ENCODE measurements at regions not wholly inside any gene's neighbourhood (a gene's known extent, or its start where the extent isn't known, plus 50 kb on each side); places are given as distances from the start of the nearest gene placed in this dataset.

DNA sequence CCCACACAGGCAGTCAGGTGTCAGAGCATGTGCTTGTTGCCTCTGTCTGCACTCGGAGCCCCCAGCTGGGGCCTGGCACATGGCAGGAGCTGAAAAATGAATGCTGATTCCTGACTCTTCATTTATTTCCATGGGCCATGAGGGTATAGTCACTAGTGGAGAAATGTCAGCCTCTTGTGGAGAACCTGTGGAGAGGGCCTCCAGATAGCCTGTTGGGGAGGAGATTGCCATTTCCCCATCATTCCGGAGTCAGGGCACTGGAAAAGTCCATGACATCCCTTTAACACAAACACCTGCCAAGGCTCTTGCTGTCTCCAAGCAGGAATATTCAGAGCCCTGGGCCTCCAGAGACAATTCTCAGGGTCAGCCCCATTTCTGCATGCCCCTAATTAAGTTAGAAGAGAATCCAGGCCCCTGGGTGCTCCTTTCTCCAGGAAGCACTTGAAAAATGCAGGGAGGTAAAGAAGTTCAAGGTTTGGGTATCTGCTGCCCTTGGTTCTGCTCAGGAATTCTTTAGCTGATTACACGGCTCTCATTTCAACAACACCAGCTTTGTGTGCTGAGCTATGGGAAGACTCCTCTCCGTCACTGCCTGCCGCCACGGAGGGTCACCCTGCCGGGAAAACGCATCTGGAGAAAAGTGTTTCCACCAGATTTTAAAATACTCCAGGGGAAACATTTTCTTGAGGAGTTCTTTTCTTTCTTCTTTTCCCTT lies 311.3 kb downstream of the MYCN start:
- H3K36me3 ChIP-seq (ENCODE audit: insufficient read depth, low read length) = no peaks in the 10 kb centered on the region
- no peaks in the 10 kb centered on the region for H3K9me3 ChIP-seq (ENCODE audit: low read length)
- no peak overlapping the region for H3K4me3 ChIP-seq (ENCODE audit: low read depth, low read length, poor library complexity, severe bottlenecking)
- no peaks in the 10 kb centered on the region for H3K9me2 ChIP-seq (ENCODE audit: low read depth, low read length)
- H3K9ac ChIP-seq (ENCODE audit: low read length) = no peak overlapping the region
- no peaks in the 10 kb centered on the region for H3K4me1 ChIP-seq (ENCODE audit: insufficient read depth, low read length, severe bottlenecking)
- no peaks in the 10 kb centered on the region for H3K79me2 ChIP-seq (ENCODE audit: insufficient read depth, low read length)
- no peaks in the 10 kb centered on the region for H4K20me1 ChIP-seq (ENCODE audit: insufficient read depth, low read length)
- no peak overlapping the region for H3K4me2 ChIP-seq (ENCODE audit: low read length)
- TF ChIP-seq CTCF (IDR thresholded peaks at IDR 0.05; ENCODE audit: low read length) (no peak), EZH2 (IDR thresholded peaks at IDR 0.05; ENCODE audit: borderline replicate concordance, low read length) (no peak)
- no peaks in the 10 kb centered on the region for H3K27me3 ChIP-seq (ENCODE audit: insufficient read depth, low read length)
- H3K27ac ChIP-seq (ENCODE audit: low read depth, low read length, poor library complexity, severe bottlenecking) = no peak overlapping the region
- no peak overlapping the region for H2AFZ ChIP-seq (ENCODE audit: low read length)
- H3F3A ChIP-seq (ENCODE audit: insufficient read depth, low read length) = no peaks in the 10 kb centered on the region

DNA sequence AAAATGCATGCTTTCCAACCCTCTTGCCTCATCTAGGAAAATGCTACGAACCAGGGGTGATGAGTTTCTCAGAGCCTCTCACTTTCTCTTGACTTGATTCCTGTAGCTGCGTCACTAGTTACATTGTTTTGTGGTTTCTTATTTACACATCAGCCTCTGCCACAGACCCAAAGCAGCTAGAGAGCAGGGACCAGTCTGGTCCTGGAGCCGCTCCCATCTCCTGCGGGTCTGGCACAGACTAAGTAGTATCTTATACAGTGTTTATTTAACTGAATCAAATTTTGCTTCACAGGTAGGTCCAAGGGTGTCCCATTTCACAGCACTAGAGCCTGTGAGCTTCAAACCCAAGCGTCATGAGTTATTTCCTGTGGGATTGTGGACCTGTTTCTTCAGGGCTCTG lies 310.5 kb downstream of the MYCN start:
- H3K9me3 ChIP-seq (ENCODE audit: low read length) = no peaks in the 10 kb centered on the region

GRCh38 chr2:16250466-16250865 lies 310.1 kb downstream of the MYCN start:
- H3K79me2 ChIP-seq (ENCODE audit: insufficient read depth, low read length) = no peaks in the 10 kb centered on the region
- TF ChIP-seq EZH2 (IDR thresholded peaks at IDR 0.05; ENCODE audit: borderline replicate concordance, low read length) = no peak
- TF ChIP-seq CTCF (IDR thresholded peaks at IDR 0.05; ENCODE audit: low read length) = no peak

More for the DNA sequence above, 310.5 kb downstream of the MYCN start:
- Histone ChIP-seq H3K36me3 (ENCODE audit: insufficient read depth, low read length) (no peaks in the 10 kb centered on the region), H2AFZ (ENCODE audit: low read length) (no peak overlapping the region), H3K4me2 (ENCODE audit: low read length) (no peak overlapping the region), H3K9me2 (ENCODE audit: low read depth, low read length) (no peaks in the 10 kb centered on the region), H3K9ac (ENCODE audit: low read length) (no peak overlapping the region), H3K27me3 (ENCODE audit: insufficient read depth, low read length) (no peaks in the 10 kb centered on the region), H3K4me1 (ENCODE audit: insufficient read depth, low read length, severe bottlenecking) (no peaks in the 10 kb centered on the region), H3K27ac (ENCODE audit: low read depth, low read length, poor library complexity, severe bottlenecking) (no peak overlapping the region), H3K4me3 (ENCODE audit: low read depth, low read length, poor library complexity, severe bottlenecking) (no peak overlapping the region), H4K20me1 (ENCODE audit: insufficient read depth, low read length) (no peaks in the 10 kb centered on the region), H3K79me2 (ENCODE audit: insufficient read depth, low read length) (no peaks in the 10 kb centered on the region), H3F3A (ENCODE audit: insufficient read depth, low read length) (no peaks in the 10 kb centered on the region)
- TF ChIP-seq EZH2 (IDR thresholded peaks at IDR 0.05; ENCODE audit: borderline replicate concordance, low read length) = no peak
- no peak for TF ChIP-seq CTCF (IDR thresholded peaks at IDR 0.05; ENCODE audit: low read length)

More at GRCh38 chr2:16250466-16250865, 310.1 kb downstream of the MYCN start:
- no peaks in the 10 kb centered on the region for H3K4me1 ChIP-seq (ENCODE audit: insufficient read depth, low read length, severe bottlenecking)
- H3F3A ChIP-seq (ENCODE audit: insufficient read depth, low read length) = no peaks in the 10 kb centered on the region
- H3K36me3 ChIP-seq (ENCODE audit: insufficient read depth, low read length) = no peaks in the 10 kb centered on the region
- 0 out of 2 replicates have a peak, but pooled peaks cover 3% of the 10 kb centered on the region for H3K27me3 ChIP-seq (ENCODE audit: insufficient read depth, low read length)
- H3K27ac ChIP-seq (ENCODE audit: low read depth, low read length, poor library complexity, severe bottlenecking) = no peak overlapping the region
- no peak overlapping the region for H3K9ac ChIP-seq (ENCODE audit: low read length)
- H2AFZ ChIP-seq (ENCODE audit: low read length) = no peak overlapping the region
- no peaks in the 10 kb centered on the region for H3K9me2 ChIP-seq (ENCODE audit: low read depth, low read length)
- H3K4me2 ChIP-seq (ENCODE audit: low read length) = no peak overlapping the region
- no peak overlapping the region for H3K4me3 ChIP-seq (ENCODE audit: low read depth, low read length, poor library complexity, severe bottlenecking)
- no peaks in the 10 kb centered on the region for H4K20me1 ChIP-seq (ENCODE audit: insufficient read depth, low read length)
- H3K9me3 ChIP-seq (ENCODE audit: low read length) = no peaks in the 10 kb centered on the region
